K562 (cell line): ENCODE measurements at regions not wholly inside any gene's neighbourhood (a gene's known extent, or its start where the extent isn't known, plus 50 kb on each side); places are given as distances from the start of the nearest gene placed in this dataset.

ENCODE experiments used
- ATAC-seq: fragments of 200-7000 bp; cut with Tn5 transposase; 3 replicates; pipeline ENCODE4 v1.9.1; 2020; ENCODE audit warnings: moderate library complexity
- BruUV-seq: library from RNA; stranded (reverse); fragments of 400-500 nt; replicated peaks from 2 replicates; lab custom pipeline; 2021; lab: Mats Ljungman, UMichigan
- CTCF ChIA-PET: fragments of 300-600 bp; formaldehyde crosslinking; extraction: SDS; loops from one replicate; lab custom pipeline; 2021; ENCODE audit warnings: low intra/inter-chr PET ratio; lab: Yijun Ruan, JAX
- POLR2A ChIA-PET: fragments of 300-600, 350-650 bp; sonication (Branson Sonifier 250); formaldehyde crosslinking; extraction: SDS; loops from one replicate; lab custom pipeline; 2021; ENCODE audit warnings: antibody characterized with exemption, inconsistent platforms; lab: Yijun Ruan, JAX
- DNase-seq, 4 experiments: peaks; one replicate each; pipeline versions ENCODE4 v3.0.0 to v3.0.0-alpha.2; 2011 to 2018; ENCODE audit warnings: low spot score in 3 of 4, mixed read lengths in 3 of 4; ENCODE audit errors: extremely low read depth in 1 of 4
- FAIRE-seq: peaks from 2 replicates; lab custom pipeline; 2011; peaks lifted over from hg19 to GRCh38; lab: Jason Lieb, UNC
- H2AFZ ChIP-seq: 2 replicates; pipeline ENCODE4 v1.6.0; 2011; ENCODE audit warnings: low read depth, low read length, control low read depth, inconsistent platforms
- H3K27ac ChIP-seq: fragments of 200-600 bp; 3 replicates; pipeline ENCODE4 v1.8.0; 2011; ENCODE audit warnings: low read depth, mild to moderate bottlenecking, control low read depth, inconsistent platforms, low read length, moderate library complexity, mixed read lengths; ENCODE audit errors: extremely low read depth
- H3K27me3 ChIP-seq, 2 experiments: fragments of 300-600 bp in 1 of 2; 2 replicates in 1 of 2; 3 replicates in 1 of 2; pipeline versions ENCODE4 v1.6.0 to v1.8.0; 2011; ENCODE audit warnings: inconsistent platforms in 2 of 2, low read length in 2 of 2, mild to moderate bottlenecking in 1 of 2, mixed read lengths in 1 of 2, moderate library complexity in 1 of 2; ENCODE audit not compliant: control insufficient read depth in 2 of 2, insufficient read depth in 2 of 2
- H3K36me3 ChIP-seq: fragments of 300-600 bp; 3 replicates; pipeline ENCODE4 v1.8.0; 2011; ENCODE audit warnings: mild to moderate bottlenecking, low read length, inconsistent platforms; ENCODE audit not compliant: control insufficient read depth, insufficient read depth
- H3K4me1 ChIP-seq, 2 experiments: fragments of 200-600 bp in 1 of 2; replicated peaks in 1 of 2; 2 replicates in 1 of 2; 3 replicates in 1 of 2; pipeline versions ENCODE4 v1.5.1 to v1.8.0; 2011; ENCODE audit warnings: inconsistent platforms in 2 of 2, low read length in 2 of 2, mild to moderate bottlenecking in 1 of 2, mixed read lengths in 1 of 2, moderate library complexity in 1 of 2; ENCODE audit not compliant: control insufficient read depth in 2 of 2, insufficient read depth in 2 of 2
- H3K4me2 ChIP-seq: 2 replicates; pipeline ENCODE4 v1.6.1; 2011; ENCODE audit warnings: low read length, control low read depth, inconsistent platforms, mixed read lengths; ENCODE audit not compliant: insufficient read depth
- H3K4me3 ChIP-seq: fragments of 200-600 bp; sonication (generic), shearing (Covaris generic); 2 replicates; pipeline ENCODE4 v1.5.1; 2016; ENCODE audit warnings: control low read depth, inconsistent platforms
- H3K79me2 ChIP-seq: fragments of 200-600 bp; 3 replicates; pipeline ENCODE4 v1.8.0; 2011; ENCODE audit warnings: low read length, inconsistent platforms; ENCODE audit not compliant: control insufficient read depth, insufficient read depth
- H3K9ac ChIP-seq, 2 experiments: 2 replicates each; pipeline versions ENCODE4 v1.6.0 to v1.6.1; 2011; ENCODE audit warnings: low read depth in 2 of 2, low read length in 2 of 2, control low read depth in 1 of 2, inconsistent platforms in 1 of 2, mild to moderate bottlenecking in 1 of 2, mixed read lengths in 1 of 2; ENCODE audit not compliant: insufficient read depth in 1 of 2
- H3K9me1 ChIP-seq: one replicate; pipeline ENCODE4 v1.6.0; 2011; ENCODE audit warnings: inconsistent platforms, mild to moderate bottlenecking, low read length, moderate library complexity; ENCODE audit not compliant: control insufficient read depth, insufficient read depth
- H3K9me3 ChIP-seq: replicated peaks from 2 replicates; pipeline ENCODE4 v1.5.1; 2011; ENCODE audit warnings: low read depth, low read length, inconsistent platforms; ENCODE audit not compliant: control insufficient read depth, insufficient read depth
- H4K20me1 ChIP-seq: replicated peaks from 2 replicates; pipeline ENCODE4 v1.6.1; 2011; ENCODE audit warnings: low read length, inconsistent platforms, mixed read lengths; ENCODE audit not compliant: control insufficient read depth, insufficient read depth
- ARID1B ChIP-seq: fragments of 450-650 bp; IDR thresholded peaks from 2 replicates; pipeline ENCODE4 v1.6.1; 2016; ENCODE audit warnings: antibody characterized with exemption, mild to moderate bottlenecking, inconsistent platforms
- CBFA2T2 ChIP-seq: fragments of 450-650 bp; conservative IDR thresholded peaks from 2 replicates; pipeline ENCODE4 v1.6.1; 2017; ENCODE audit warnings: mild to moderate bottlenecking
- CBFA2T3 ChIP-seq: fragments of 450-650 bp; IDR thresholded peaks from 2 replicates; pipeline ENCODE4 v1.6.1; 2017
- CCNT2 ChIP-seq: IDR thresholded peaks from 2 replicates; pipeline ENCODE4 v1.6.1; 2011; ENCODE audit warnings: borderline replicate concordance, low read depth, mild to moderate bottlenecking, moderate library complexity, mixed read lengths, low read length; ENCODE audit not compliant: insufficient read length; ENCODE audit errors: extremely low read depth
- FOSL1 ChIP-seq: fragments of 200-800 bp; sonication (Bioruptor generic); conservative IDR thresholded peaks from 2 replicates; pipeline ENCODE4 v1.6.1; 2016; ENCODE audit warnings: missing genetic modification characterization, missing compliant biosample characterization
- GABPB2 ChIP-seq: fragments of 250-450 bp; sonication (Bioruptor Pico); conservative IDR thresholded peaks from 2 replicates; pipeline ENCODE4 v1.5.1; 2021; ENCODE audit warnings: mild to moderate bottlenecking
- HDAC2 ChIP-seq: fragments of 450-650 bp; IDR thresholded peaks from 2 replicates; pipeline ENCODE4 v1.6.1; 2016; ENCODE audit warnings: mild to moderate bottlenecking
- HDAC3 ChIP-seq: fragments of 450-650 bp; IDR thresholded peaks from 2 replicates; pipeline ENCODE4 v1.6.1; 2018; ENCODE audit warnings: borderline replicate concordance, mild to moderate bottlenecking, moderate library complexity; ENCODE audit not compliant: partially characterized antibody
- MEF2A ChIP-seq: IDR thresholded peaks from 2 replicates; pipeline ENCODE4 v1.6.1; 2011; ENCODE audit warnings: low read depth, mild to moderate bottlenecking, low read length, moderate library complexity; ENCODE audit not compliant: control insufficient read depth
- MEF2D ChIP-seq: conservative IDR thresholded peaks from 2 replicates; pipeline ENCODE4 v1.6.1; 2016; ENCODE audit warnings: low read depth, missing genetic modification characterization, missing compliant biosample characterization
- NFIC ChIP-seq: fragments of 450-650 bp; IDR thresholded peaks from 2 replicates; pipeline ENCODE4 v1.6.1; 2017; ENCODE audit warnings: mild to moderate bottlenecking, inconsistent platforms
- POLR2G ChIP-seq: fragments of 200-400 bp; formaldehyde crosslinking; IDR thresholded peaks from 2 replicates; pipeline ENCODE4 v1.6.1; 2017; ENCODE audit warnings: low read depth, mild to moderate bottlenecking, antibody characterized with exemption, low read length, moderate library complexity
- RCOR1 ChIP-seq, 2 experiments: IDR thresholded peaks; 2 replicates each; pipeline ENCODE4 v1.6.1; 2012; ENCODE audit warnings: low read depth in 2 of 2, low read length in 2 of 2, borderline replicate concordance in 1 of 2, improper control_type of control experiment in 1 of 2
- SRF ChIP-seq, 2 experiments: fragments of 250-450, 450-650 bp in 1 of 2; sonication (Bioruptor Pico) in 1 of 2; sonication (generic) in 1 of 2; formaldehyde crosslinking; IDR thresholded peaks; 2 replicates each; pipeline versions ENCODE4 v1.5.0 to v1.5.1; 2020 to 2022; ENCODE audit warnings: mild to moderate bottlenecking in 1 of 2, missing genetic modification reagents in 1 of 2
- STAT5A ChIP-seq: IDR thresholded peaks from 2 replicates; pipeline ENCODE4 v1.6.1; 2012; ENCODE audit warnings: low read length, inconsistent platforms, borderline replicate concordance
- ZNF133 ChIP-seq: fragments of 250-450 bp; sonication (Bioruptor Pico); IDR thresholded peaks from 2 replicates; pipeline ENCODE4 v1.4.0; 2020; ENCODE audit warnings: mild to moderate bottlenecking
- ZNF134 ChIP-seq: fragments of 250-450 bp; sonication (Bioruptor Pico); conservative IDR thresholded peaks from 2 replicates; pipeline ENCODE4 v1.4.0; 2020
- ZNF589 ChIP-seq: fragments of 200-800 bp; sonication (Bioruptor generic); IDR thresholded peaks from 2 replicates; pipeline ENCODE4 v1.6.1; 2016; ENCODE audit warnings: low read depth, missing genetic modification characterization, missing compliant biosample characterization
- ZNF778 ChIP-seq: fragments of 450-650 bp; formaldehyde crosslinking; IDR thresholded peaks from 2 replicates; pipeline ENCODE4 v1.4.0; 2020; ENCODE audit warnings: mild to moderate bottlenecking, moderate library complexity
- WGBS: fragments of 100-300 bp; shearing (Covaris generic); methylation state at CpG from one replicate; pipeline ENCODE4 v1.1.6; 2016; ENCODE audit warnings: low coverage, mixed read lengths; ENCODE audit not compliant: insufficient coverage; ENCODE audit errors: missing lambda C conversion rate; 5-methylcytosine and 5-hydroxymethylcytosine counted together
- in situ Hi-C: fragments of 300-500 bp; cut with MboI; formaldehyde crosslinking; loops from 4 replicates; pipeline ENCODE4 v1.15.0; 2018; ENCODE audit warnings: inconsistent platforms, mixed read lengths
- intact Hi-C: fragments of 100-400 bp; cut with micrococcal nuclease; formaldehyde crosslinking; loops from 2 replicates; pipeline ENCODE4 v1.14.2; 2022
- TF ChIP-seq, protein P1 (sequence below): fragments of 200-800 bp; sonication (Bioruptor generic); IDR thresholded peaks from 2 replicates; pipeline ENCODE4 v1.6.1; 2017; ENCODE audit warnings: missing genetic modification characterization, missing compliant biosample characterization

- Histone ChIP-seq H3K4me2 (no peak overlapping the region), H3K9me1 (no peaks in the 10 kb centered on the region), H3K4me1 (no peaks in the 10 kb centered on the region), H3K9me3 (no peaks in the 10 kb centered on the region; the same call in 1 of the 2 replicates), H3K36me3 (no peaks in the 10 kb centered on the region), H4K20me1 (no peaks in the 10 kb centered on the region), H2AFZ (no peak overlapping the region), H3K4me3 (no peak overlapping the region), H3K27ac (no peak overlapping the region), H3K9ac (no peak overlapping the region), H3K27me3 (no peaks in the 10 kb centered on the region; a peak in 1 of 5 replicates), H3K79me2 (no peaks in the 10 kb centered on the region)
- FAIRE-seq, result no peak
- intact Hi-C loops, result no loop called here
- in situ Hi-C loops, result no loop called here
- peak in 1 of 4 experiments; percentile 16 for DNase-seq
- ChIA-PET POLR2A (no interaction called here), CTCF (no interaction called here)
- 0% methylated on average over 4 of the region's 4 CpGs for WGBS
- no peak for ATAC-seq
- BruUV-seq, result no TSS peak
- peak; percentile 87 for TF ChIP-seq MEF2D
- peak; percentile 68 for TF ChIP-seq ARID1B
- TF ChIP-seq CBFA2T2, result peak; percentile 77
- TF ChIP-seq POLR2G, result no peak
- peak; percentile 86 for TF ChIP-seq CBFA2T3
- TF ChIP-seq HDAC2, result peak; percentile 50; the same call in 1 of the 2 replicates
- peak; percentile 70 to 92; a peak in 3 of 4 replicates for TF ChIP-seq SRF (CRISPR knock-in tag; IDR thresholded peaks at IDR 0.05)
- 0 out of 2 replicates have a peak, but pooled peaks have one; percentile 23 for TF ChIP-seq FOSL1 (tag)
- no peak for TF ChIP-seq ZNF134
- no peak for TF ChIP-seq ZNF778
- peak; percentile 46 for TF ChIP-seq CCNT2
- no peak for TF ChIP-seq ZNF133
- TF ChIP-seq ZNF589 (CRISPR knock-in tag), result peak; percentile 54; the same call in 1 of the 2 replicates
- TF ChIP-seq, protein P1, sequence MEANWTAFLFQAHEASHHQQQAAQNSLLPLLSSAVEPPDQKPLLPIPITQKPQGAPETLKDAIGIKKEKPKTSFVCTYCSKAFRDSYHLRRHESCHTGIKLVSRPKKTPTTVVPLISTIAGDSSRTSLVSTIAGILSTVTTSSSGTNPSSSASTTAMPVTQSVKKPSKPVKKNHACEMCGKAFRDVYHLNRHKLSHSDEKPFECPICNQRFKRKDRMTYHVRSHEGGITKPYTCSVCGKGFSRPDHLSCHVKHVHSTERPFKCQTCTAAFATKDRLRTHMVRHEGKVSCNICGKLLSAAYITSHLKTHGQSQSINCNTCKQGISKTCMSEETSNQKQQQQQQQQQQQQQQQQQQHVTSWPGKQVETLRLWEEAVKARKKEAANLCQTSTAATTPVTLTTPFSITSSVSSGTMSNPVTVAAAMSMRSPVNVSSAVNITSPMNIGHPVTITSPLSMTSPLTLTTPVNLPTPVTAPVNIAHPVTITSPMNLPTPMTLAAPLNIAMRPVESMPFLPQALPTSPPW (CRISPR knock-in tag), result 0 out of 2 replicates have a peak, but pooled peaks have one; percentile 25
- TF ChIP-seq NFIC, result peak; percentile 20; the same call in 1 of the 2 replicates
- 0 out of 4 replicates have a peak, but pooled peaks of 1 of the 2 experiments have one; percentile 20 for TF ChIP-seq RCOR1 (IDR thresholded peaks at IDR 0.05; ENCODE audit: borderline replicate concordance in 1 of 2, low read depth in 2 of 2, low read length in 2 of 2)
- TF ChIP-seq MEF2A, result 0 out of 2 replicates have a peak, but pooled peaks have one; percentile 19
- TF ChIP-seq GABPB2 (CRISPR knock-in tag), result no peak
- TF ChIP-seq STAT5A, result 0 out of 2 replicates have a peak, but pooled peaks have one; percentile 11
- TF ChIP-seq HDAC3, result no peak
Observed at GRCh38 chr17:68733241-68734176, 132.3 kb upstream of the FAM20A start.
